Fibroblast of skin of right biceps (primary cell): ENCODE measurements at regions not wholly inside any gene's neighbourhood (a gene's known extent, or its start where the extent isn't known, plus 50 kb on each side); places are given as distances from the start of the nearest gene placed in this dataset.

ENCODE experiments used
- DNase-seq: peaks from one replicate; pipeline ENCODE4 v3.0.0-alpha.2; 2013

DNA sequence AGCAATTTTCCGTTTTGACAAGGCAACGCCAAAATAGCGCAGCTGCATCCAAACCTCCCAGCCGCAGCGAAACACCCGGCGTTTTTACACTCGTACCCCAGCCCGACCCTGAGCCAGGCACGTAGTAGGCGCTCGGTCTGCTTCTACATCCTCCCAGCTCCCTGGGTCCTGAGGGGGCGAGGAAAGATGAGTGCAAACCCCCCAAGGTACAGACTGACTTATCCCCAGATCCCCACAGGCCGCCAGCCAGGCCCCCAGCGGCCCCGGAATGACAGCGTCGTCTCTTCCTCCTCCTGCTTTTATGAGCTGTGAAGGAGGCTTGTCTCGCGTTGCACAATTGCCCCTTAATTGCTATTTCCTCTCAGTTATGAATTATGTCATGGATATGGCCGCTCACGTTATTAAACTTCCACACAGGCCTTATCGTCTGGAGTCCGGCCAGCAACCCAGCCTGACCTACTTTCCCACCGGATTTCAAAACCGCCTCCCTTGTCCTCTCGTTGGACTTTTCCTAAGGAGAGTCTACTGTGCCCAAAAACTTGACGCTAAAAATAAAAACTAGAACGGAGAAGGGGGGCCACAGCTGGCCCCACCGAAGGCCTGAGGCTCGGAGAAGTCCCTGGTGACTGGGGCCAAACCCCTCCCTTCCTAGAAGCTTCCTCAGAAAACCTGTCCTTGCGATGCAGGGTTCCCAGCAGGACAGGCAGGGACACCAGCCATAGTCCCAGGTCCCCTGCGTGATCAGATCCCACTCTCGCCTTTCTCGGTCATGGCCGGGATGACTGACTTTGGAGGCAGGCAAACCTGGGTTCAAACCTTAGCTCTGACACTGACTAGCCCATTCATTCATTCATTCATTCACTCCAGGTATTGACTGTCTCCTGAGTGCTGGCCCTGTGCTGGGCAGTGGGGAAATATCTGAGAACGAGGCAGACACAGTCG lies 130.9 kb upstream of the PTPN1 start:
- DNase-seq: peak; percentile 94

DNA sequence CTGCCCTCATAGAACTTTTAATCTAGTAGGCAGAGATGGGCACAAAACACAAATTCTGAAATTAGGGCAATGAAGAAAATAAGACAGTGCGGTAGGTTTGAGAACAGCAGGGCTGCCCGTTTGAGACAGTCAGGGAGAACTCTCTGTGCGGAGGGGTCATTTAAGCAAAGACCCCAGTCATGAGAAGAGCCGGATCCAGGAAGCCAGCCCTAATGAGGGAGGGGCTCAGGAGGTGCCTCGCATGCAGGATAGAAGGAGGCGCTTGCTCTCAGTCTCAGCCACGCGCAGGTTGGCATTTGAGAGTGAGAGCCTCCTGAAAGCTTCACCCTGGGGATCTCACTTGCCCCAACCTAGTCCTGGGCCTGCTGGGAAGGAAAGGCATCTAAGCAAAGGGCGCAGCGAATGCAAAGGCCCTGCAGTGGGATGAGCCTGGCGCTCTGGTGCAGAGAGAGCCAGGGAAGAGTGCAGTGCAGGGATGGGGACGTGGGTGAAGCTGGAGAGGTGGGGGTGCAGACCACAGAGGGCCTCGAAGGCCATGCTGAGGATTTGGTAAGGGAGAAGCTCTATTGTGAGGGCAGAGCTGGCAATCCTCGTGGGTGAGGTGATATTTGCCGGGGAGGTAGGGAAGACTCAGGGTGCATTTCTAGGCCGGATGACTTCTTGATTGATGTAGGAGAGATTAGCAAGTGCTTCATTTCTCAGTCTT lies 130.0 kb upstream of the PTPN1 start:
- DNase-seq: no peak

DNA sequence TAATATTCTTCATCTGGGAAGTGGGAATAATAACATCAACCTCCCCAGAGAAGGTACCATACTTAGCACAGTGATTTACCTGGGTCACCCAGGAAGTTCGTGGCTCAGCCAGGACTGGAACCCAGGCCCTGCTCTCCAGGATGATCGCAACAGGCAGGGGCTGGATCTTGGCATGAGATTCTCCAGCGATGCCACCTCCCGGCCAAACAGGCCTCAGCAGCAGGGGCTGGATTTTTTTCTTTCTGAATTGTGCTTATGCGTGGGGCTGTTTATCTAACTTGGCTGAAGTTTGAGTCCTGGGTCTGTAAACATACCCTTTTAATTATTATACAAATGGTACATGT lies 129.5 kb upstream of the PTPN1 start:
- peak; percentile 55 for DNase-seq

DNA sequence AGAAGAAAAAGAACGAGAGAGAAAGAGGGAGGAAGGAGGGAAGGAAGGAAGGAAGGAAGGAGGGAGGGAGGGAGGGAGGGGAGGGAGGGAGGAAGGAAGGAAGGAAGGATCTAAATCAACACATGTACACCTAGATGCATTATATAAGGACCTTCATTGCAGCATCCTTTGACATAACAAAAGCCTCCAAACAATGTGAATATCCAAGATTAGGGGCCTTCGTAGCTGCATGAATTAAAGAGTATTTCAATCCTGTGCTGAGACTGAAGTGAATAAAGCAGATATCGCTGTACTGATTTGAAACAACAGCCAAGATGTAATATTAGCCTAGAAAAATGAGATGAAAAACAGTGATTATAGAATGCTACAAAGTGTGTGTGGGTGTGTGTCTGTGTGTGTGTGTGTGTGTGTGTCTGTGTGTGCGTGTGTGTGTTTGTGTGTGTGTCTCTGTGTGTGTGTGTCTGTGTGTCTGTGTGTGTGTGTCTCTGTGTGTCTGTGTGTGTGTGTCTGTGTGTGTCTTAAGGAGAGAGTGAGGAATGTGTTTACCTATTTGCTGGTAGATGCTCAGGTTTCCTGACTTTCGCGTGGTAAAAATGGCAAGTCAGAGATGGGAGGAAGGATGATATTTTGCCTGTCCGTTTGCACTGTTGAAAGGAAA lies 129.0 kb upstream of the PTPN1 start:
- DNase-seq: no peak

DNA sequence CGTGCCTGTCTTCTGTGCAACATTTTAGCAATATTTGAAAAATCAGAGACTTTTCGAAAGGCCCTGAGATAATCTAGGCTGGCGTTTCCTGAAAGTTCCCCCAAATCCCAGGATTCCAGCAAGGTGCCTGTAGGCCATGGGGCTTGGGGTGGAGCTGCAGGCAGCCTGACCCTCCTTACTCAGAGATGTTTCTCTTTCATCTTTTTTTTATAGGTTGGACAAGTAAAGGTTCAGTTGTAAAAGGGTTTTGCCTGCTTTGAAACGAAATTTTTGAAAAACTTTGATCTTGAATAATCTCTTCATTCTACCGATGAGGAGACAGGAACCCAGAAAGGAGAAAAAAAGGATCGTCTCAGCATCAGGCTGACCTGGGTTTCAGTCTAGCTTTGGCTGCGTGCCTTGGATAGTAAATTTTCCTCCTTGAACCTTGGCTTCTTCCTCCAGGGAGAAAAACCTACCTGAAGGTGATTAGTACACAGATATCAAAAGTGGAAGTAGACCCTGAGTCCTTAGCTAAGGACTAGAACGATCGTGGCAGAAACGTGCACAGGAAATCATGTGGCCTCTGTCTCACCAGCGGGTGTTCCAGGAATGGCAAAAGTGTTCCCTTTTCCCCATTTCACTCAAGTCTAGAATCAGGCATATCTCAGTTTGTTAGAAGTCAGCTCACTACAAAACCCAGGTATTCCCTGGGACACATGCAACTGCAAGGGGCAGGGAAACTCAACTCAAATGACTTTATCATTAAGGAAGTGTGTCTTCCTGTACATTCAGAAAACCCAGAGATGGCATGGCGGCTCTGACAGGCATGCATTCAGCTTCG lies 128.2 kb upstream of the PTPN1 start:
- no peak for DNase-seq

DNA sequence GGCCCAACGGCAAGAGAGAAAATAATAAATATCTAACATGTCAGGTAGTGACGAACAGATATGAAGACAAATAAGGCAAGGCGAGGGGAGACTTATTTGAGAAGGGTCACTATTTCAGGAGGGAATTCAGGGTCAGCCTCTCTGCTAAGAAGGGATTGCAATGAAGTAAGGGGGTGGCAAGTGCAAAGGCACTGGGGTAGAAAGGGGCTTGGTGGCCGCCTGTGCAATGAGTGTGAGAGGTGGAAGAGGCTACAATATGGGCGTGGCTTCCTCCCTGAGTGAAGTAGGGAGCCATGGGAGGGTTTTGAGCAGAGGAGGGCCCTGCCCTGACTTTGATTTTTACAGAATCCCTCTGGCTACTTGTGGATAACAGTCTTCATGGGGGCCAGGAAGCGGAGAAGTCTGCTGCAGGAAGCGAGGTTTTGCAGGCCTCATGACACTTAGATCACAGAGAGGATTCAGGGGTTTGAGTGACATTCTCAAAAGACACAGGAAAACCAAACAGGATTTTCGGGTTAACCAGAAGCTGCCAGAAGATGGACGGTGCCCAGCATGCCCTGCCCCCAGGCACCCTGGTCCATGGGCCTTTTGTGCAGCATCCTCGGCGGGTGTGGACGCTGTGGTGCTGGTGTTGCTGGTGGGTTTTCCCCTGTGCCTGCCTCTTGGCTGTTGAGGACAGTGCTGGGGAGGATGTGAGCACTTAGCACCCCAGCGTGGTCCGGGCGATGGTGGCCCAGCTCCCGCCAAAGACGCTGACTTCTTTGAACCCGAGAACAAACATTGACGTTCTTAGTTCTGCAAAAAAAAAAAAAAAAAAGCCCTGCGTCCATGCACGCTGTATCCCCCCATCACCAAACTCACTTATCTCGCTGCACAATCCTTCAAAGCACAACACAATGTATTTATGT lies 124.2 kb upstream of the PTPN1 start:
- no peak for DNase-seq

DNA sequence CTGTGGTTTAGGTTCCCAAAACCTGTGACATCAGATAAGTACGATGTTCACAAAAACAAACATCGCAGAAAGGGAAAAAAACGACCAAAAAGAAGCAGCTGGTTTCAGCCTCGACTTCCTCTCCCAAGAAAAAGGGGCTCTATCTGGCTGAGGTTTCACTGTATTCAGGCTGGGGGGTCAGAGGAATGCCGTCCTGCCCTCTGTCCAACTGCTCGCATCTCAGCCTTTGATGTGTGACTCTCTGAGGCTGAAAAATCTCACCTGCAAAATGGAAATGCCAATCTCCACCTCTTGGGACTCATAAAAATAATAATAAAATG lies 123.6 kb upstream of the PTPN1 start:
- DNase-seq: no peak

DNA sequence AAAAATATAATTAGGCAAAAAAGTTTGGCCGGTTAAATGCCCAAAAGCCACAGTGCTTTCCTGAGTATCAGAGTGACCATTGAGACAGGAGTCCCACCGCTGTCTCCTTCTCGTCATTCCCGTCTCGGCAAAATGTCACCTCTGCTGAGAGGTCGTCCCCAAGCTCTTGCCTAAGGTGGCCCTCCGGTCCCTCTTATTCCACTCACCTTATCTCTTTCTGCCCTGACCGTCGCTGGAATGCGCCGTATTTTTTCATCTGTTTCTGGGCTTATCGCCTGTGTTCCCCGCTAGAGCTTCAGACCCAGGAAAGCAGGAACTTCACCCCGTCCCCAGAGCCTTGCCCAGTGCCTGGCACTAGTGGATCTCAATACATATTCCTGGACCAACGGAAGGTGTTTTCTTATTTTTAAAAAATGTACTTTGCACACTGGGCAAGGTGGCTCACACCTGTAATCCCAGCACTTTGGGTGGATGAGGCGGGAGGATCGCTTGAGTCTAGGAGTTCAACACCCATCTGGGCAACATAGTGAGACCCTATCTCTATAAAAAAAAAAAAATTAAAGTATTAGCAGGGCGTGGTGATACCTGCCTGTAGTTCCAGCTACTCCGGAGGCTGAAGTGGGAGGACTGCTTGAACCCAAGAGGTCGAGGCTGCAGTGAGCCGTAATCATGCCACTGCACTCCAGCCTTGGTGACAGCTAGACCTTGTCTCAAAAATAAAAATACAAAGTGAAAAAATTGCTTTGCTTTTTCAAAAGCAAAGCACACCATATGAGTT lies 122.8 kb upstream of the PTPN1 start:
- DNase-seq: no peak

DNA sequence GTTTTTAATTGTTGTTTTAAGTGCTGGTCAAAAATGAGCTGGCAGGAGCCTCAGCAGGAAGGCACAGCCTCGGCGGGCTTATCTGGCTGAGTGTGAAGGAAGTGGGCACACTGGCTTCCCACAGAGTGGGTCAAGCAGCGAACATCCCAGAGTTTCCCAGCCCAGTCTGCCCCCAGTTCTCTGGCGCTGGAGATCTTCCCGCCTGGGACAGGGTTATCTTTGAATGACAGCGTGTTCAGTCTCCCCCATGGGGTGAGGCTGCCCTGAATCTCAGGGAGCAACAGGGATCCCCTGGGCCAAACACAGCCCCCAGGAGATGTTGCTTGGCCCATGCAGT lies 122.2 kb upstream of the PTPN1 start:
- DNase-seq: no peak

DNA sequence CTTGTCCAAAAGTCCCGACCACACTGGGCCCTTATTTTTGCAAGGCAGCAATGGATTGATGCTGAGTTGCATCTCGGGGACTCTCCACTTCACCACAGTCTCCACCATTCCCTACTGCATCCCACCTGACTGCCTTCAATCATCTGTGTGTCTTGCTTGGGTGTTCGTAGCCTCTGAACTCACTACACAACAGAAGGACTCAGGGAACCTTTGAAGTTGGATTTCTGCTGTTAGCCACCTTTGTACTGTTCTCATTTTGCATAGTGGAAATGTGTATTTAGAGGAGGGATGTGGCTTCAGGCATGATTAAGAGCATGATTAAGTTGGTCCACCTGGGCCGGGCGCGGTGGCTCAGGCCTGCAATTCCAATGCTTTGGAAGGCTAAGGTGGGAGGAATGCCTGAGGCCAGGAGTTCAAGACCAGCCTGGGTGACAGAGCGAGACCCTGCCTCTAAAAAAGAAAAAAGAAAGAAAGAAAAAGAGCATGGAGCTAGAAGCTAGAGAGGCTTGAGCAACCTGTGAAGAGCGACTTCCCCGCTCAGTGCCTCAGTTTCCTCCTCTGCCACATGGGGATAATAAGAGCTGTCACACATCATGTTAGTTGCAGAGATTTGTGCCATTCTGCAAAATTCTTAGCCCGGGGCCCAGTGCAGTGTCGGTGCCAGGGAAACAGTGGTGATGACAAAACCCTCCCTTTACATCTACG lies 121.3 kb upstream of the PTPN1 start:
- DNase-seq: no peak

DNA sequence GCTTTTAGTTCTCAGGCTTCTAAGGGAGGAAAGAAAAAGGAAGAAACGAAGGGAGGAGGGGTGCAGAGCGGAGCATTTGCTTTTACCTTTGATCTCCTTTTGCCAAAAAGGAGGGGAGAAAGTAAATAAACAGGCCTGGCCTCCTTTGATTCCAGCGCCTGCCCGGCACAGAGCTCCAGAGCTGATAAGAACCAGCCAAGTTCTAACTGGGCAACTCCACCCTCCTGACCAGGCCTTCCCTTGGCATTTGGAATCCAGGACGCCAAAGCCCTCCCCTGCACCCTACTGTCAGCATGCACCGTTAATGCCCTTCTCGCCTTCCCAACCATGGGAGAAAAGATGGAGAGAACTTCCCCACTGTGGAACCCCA lies 120.8 kb upstream of the PTPN1 start:
- no peak for DNase-seq

DNA sequence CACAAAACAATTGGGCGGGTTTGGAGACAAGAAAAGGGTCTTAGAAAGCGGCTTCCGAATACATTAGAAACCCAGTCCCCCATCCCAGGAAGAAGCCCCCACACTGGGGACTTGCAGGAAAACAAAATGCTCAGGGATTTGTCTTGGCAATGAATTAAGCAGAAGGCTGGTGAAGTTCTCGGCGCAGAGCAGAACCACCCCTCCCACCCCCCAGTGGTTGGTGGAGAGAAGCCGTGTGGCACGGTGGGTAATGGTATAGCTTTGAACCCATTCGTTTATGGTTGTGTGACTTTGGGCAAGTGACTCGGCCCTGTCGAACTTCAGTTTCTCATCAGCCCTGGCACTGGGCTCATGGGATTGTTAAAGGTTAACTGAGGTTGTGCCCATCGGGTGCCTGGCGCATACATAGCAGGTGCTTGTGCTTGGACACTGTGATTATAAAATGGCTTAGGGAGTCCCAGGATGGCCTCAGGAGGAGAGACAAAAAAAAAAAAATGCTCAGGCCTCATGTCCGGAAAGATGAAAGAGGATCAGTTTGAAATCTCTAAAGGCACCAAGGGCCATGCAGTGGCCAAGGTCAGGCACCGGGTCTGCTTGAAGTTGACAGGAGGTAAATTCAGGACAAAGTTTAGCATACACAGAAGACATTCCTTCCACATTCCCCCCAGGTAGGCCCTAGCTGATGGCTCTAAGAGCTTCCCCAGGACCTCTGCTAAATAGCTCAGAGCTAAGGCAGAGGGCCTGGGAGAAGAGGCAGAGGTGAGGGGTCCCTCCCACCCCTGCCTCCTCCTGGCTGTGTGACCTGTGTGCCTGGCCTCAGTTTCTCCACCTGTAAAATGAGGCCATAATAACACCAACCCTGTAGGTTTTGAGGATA lies 120.1 kb upstream of the PTPN1 start:
- no peak for DNase-seq

DNA sequence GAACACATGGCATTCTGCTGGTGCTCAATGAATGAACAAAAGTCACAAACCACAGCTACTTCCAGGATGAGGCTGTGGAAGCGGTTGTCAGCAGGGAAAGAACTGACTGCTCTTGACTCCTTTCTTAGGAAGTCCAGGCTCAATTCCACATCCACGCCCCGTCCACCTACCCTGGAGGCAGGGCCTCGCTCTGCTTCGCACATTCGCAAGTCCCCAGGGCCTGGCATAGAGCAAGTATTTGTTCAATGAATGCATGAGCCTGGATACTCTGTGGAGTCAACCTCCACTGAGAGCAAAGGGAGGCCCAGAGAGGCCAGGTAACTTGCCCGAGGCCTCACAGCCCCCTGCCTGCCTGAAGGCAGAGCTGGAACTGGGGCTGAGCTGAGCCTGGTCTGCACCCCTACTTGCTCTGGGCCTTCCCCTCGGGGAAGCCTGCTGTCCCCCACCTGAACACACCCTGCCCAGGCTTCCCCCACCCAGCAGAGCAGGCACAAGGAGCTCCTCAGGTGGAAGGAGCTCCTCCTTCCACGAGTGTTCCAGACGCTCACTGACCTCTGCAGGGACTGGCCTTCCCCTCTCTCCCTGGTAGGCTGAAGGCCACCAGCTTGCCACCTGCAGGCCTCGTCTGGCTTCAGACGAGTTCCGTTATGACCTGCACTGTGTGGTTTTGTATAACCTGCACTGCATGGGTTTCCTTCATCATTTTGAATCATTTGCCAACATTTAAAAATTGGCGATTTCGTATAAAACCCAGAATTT lies 119.3 kb upstream of the PTPN1 start:
- no peak for DNase-seq

DNA sequence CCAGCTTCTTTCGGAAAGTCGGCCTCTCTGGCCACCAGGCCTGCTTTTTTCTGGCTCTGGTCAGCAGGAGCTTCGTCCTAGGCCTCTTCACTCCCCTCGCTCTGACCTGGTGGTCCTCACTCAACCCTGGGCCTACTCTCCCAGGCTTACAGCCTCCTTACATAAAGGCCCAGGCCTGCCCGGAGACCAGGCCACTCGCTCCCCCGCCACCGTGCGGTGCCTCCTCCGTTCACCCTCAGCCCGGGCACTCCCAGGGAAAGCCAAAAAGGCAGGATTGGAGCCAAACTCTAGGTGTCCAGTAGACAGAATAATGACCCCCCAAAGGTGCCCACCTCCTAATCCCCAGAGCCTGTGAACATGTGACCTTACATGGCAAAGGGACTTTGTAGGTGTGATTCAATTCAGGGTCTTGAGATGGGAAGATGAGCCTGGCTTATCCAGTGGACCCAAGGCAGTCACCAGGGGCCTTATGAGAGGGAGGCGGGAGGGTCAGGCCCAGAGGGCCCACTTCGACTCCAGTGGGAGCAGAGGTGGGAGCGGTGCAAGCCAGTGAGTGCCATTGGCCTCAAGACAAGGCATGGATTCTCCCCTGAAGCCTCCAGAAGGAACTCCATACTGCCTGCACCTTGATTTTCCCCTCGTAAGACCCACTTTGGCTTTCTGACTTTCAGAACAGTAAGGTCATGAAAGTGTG lies 118.6 kb upstream of the PTPN1 start:
- DNase-seq: no peak

DNA sequence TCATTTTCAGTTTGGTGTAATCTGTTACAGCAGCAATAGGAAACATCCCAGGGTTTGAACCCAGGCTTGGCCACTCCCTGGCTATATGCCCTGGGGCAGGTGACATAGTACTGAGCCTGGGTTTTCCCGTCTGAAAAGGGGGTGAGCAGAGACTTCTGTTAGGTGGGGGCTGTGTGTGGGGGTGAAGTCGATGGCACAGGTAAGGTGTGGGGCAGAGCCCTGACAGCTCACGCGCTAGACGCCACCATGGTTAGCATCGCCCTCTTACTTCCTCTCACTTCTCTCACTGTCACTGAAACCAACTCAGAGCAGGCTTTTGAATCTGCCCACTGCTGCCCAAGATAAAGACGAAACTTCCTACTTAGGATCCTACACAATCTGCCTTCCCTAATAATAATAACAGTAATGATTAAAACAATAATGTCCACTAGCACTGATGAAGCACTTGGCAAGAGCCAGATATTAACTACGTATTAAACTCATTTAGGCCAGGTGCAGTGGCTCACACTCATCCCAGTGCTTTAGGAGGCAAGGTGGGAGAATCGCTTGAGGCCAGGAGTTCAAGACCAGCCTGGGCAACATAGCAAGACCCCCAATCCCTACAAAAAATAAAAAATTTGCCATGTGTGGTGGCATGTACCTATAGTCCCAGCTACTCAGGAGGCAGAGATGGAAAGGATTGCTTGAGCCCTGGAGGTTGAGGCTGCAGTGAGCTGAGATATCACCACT lies 117.9 kb upstream of the PTPN1 start:
- DNase-seq: no peak

DNA sequence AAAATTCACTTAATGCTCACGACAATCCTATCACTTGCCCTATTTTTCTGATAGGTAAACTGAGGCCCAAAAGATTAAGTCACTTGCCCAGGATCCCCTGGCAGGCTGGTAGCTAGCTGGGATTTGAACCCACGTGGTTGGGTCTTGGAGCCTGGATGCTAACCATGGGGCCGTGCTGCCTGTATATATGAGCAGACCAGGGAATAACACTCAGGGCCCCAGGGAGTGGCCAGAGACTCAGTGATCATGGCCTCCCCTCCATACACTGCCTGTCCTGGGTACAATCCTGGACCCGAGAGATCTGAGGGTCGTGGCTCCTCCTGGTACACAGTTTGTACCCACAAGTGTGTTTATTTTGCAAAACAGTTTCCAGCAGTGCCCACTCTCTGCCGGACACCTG lies 116.9 kb upstream of the PTPN1 start:
- no peak for DNase-seq

DNA sequence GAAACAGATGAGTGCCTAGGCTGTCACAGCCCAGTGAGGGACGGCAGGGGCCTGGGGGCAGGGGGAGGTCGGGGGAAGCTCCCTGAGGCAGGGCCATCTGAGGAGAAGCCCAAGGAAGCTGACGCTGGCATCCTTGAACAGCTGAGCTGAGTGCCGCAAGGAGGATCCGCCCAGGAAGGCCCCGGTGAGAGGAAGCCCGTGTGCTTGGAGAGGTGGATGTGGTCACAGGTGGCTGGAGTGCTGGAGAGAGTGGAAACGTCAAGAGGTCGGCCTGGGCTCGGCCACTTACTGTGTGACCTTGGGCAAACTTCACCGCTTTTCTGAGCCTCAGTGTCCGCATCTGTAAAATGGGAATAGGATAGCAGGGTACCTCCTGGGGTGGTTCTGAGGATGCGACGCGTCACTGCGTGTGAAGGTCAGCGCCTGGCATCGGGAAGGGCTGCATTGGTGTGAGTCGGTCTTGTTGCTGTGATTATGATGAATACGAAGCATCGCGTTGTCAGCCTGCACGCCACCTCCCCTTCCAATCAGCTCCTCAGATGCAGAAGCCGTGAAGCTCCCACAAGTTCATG lies 116.1 kb upstream of the PTPN1 start:
- DNase-seq: no peak
